ENCODE measurements at regions not wholly inside any gene's neighbourhood (a gene's known extent, or its start where the extent isn't known, plus 50 kb on each side); places are given as distances from the start of the nearest gene placed in this dataset.

DNA sequence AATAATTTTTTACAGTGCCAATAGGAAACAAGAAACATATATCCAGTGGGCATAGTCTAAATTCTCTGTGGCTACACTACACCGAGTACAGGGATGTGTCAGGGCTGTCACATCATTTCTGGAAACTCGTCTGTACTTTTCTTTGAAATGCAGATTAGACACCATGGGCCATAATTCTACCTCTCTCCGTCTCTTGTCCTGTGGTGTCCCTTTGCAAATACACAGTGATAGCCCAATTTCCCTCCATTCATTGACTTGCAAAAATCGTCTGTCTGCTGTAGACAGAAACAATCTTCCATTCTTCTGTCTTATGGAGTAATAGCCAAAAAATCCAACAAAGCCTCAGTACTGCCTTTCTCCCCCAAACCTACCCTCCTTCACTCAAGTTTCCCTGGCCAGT, 487.1 kb upstream of the ANO3 start:
- DNase-seq (ENCODE audit: low spot score): no peak
- ChIA-PET POLR2A (ENCODE audit: low non-redundant PET) (no interaction called here), CTCF (interaction anchor here (0.6 kb wide), 1 partner anchor 14 kb away, joined by 4 read pairs; no protein-coding TSS in a partner anchor)
- no peak for TF ChIP-seq CTCF (conservative IDR thresholded peaks at IDR 0.05; ENCODE audit: low read depth)
- H3K27ac ChIP-seq: no peak overlapping the region

- H3K27ac ChIP-seq: no peak overlapping the region
- no peak for DNase-seq (ENCODE audit: low spot score)
- no peak for TF ChIP-seq CTCF (conservative IDR thresholded peaks at IDR 0.05; ENCODE audit: low read depth)
- POLR2A ChIA-PET (ENCODE audit: low non-redundant PET): no interaction called here
- CTCF ChIA-PET: no interaction called here
These were observed 476.0 kb upstream of the ANO3 start for GRCh38 chr11:25855916-25856315.

DNA sequence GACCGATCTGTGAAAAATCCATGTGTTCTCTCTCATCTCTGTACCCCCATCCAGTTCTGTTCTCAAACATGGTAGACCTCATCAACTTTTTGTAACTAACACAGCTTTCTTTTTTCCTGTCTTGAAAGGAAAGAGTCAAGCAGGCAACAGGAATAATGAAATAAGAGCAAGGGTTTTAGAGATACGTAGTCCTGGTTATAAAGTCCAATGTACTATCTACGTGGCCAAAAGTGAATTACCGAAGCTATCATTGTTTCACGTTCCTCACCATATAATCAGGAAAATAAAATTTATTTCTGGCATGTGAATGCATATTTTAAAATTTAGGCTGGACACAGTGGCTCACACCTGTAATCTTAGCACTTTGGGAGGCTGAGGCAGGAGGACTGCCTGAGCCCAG, 472.2 kb upstream of the ANO3 start:
- TF ChIP-seq CTCF (conservative IDR thresholded peaks at IDR 0.05; ENCODE audit: low read depth): no peak
- no peak for DNase-seq (ENCODE audit: low spot score)
- ChIA-PET POLR2A (ENCODE audit: low non-redundant PET) (no interaction called here), CTCF (no interaction called here)
- H3K27ac ChIP-seq: no peak overlapping the region

DNA sequence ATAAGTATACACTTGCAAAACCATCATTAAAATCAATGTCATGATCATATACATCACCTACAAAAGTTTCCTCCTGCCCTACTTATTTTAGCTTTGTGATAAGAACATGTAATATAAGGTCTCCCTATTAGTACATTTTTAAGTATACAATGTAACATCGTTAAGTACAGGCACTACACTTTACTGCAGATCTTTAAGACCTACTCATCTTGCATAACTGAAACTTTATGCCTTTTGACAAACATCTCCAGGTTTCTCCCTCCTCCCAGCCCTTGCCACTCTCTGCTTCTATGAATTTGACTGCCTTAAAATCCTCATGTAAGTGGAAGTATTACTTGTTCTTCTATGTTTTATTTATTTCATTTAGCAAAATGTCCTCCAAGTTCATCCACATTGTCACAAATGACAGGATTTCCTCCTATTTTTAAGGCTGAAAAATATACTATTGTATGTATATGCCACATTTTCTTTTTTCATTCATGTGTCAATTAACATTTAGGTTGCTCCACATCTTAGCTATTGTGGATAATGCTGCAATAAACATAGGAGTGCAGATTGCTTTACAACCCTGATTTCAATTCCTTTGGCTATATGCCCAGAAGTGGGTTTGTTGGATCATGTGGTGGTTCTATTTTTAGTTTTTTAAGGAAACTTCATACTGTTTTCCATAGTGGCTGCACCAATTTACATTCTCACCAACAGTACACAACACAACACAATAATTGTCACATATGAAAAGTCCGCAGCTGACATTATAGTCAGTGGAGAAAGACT, 471.1 kb upstream of the ANO3 start:
- H3K27ac ChIP-seq: no peak overlapping the region
- ChIA-PET CTCF (no interaction called here), POLR2A (ENCODE audit: low non-redundant PET) (no interaction called here)
- TF ChIP-seq CTCF (conservative IDR thresholded peaks at IDR 0.05; ENCODE audit: low read depth): no peak
- DNase-seq (ENCODE audit: low spot score): no peak

DNA sequence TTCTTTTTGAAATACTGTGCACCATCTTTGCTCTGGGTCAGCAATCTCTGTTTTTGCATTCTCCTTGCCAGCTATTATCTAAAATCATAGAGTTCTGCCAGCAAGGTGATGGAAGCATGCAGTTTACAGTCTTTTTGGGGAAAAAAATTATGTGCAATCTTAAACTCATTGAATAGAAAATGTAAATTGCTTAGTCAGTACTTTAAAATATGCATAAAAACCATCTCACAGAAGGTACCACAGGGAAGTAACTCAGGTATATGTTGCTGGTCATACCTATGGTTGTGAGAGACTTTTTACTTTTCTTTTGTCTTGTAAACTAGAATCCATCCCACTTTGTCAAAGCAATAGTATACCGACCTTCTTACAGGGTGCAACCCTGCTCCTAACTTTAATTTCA, 469.8 kb upstream of the ANO3 start:
- no peak for DNase-seq (ENCODE audit: low spot score)
- TF ChIP-seq CTCF (conservative IDR thresholded peaks at IDR 0.05; ENCODE audit: low read depth): no peak
- POLR2A ChIA-PET (ENCODE audit: low non-redundant PET): no interaction called here
- H3K27ac ChIP-seq: no peak overlapping the region
- CTCF ChIA-PET: no interaction called here

- TF ChIP-seq CTCF (conservative IDR thresholded peaks at IDR 0.05; ENCODE audit: low read depth): no peak
- no peak overlapping the region for H3K27ac ChIP-seq
- POLR2A ChIA-PET (ENCODE audit: low non-redundant PET): no interaction called here
- CTCF ChIA-PET: no interaction called here
- DNase-seq (ENCODE audit: low spot score): no peak
These were observed 467.9 kb upstream of the ANO3 start for GRCh38 chr11:25863986-25864385.

Measured in RWPE1 (cell line).